GM12891 (cell line): ENCODE measurements at regions not wholly inside any gene's neighbourhood (a gene's known extent, or its start where the extent isn't known, plus 50 kb on each side); places are given as distances from the start of the nearest gene placed in this dataset.

Experiments used
- POLR2A ChIP-seq: IDR thresholded peaks from 2 replicates; pipeline ENCODE4 v1.6.1; 2011; ENCODE audit warnings: low read depth, low read length, control low read depth
- POLR2AphosphoS5 ChIP-seq: IDR thresholded peaks from 2 replicates; pipeline ENCODE4 v1.6.1; 2011; ENCODE audit warnings: low read depth, low read length, control low read depth
- POU2F2 ChIP-seq: IDR thresholded peaks from 2 replicates; pipeline ENCODE4 v1.6.1; 2011; ENCODE audit warnings: low read depth, mild to moderate bottlenecking, control low read depth, low read length, moderate library complexity
- TAF1 ChIP-seq: IDR thresholded peaks from 2 replicates; pipeline ENCODE4 v1.6.1; 2011; ENCODE audit warnings: low read depth, low read length, control low read depth

DNA sequence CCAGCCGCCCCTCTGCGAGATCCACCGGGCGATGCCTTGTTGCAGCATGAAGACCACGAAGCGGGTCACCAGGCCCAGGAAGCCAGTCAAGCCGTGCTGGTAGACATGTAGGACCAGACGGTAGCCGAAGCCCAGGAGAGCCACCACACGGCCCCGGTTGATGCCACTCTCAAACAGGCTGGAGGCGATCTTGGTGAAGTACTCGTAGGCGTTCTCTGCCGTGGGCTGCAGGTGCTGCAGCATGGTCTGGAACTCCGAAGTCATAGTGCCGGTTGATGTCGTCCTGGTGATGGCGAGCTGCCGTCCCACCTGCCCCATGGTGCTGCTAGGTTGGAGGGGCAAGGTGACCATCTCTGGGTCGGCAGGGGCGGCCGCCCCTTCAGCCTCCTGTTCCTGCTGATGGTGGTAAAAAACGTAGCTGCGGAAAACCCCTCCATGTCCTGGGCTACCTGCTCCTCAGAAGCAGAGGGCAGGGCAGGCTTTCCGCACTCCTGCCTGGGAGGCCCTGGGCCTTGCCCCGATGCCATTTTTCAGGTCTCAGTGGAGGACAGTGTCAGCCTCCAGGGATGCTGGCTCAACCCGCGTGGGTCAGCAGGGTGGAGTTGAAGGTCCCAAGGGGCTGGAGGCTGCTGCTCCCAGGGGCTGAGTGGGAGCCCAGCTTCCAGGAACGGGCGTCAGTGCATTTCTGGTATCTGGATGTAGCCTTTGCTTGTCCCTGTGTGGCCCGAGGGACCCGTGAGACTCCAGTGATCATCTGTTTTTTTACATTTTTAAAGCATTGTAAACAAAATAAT lies 98.7 kb downstream of the ADAMTS15 start:
- TF ChIP-seq POLR2A, result no peak
- no peak for TF ChIP-seq POU2F2
- TF ChIP-seq TAF1, result no peak
- TF ChIP-seq POLR2AphosphoS5, result no peak
